ENCODE measurements at regions not wholly inside any gene's neighbourhood (a gene's known extent, or its start where the extent isn't known, plus 50 kb on each side); places are given as distances from the start of the nearest gene placed in this dataset.

- DNase-seq (no peak), ATAC-seq (no peak)
- H3K4me1 ChIP-seq = no peaks in the 10 kb centered on the region
- H3K4me3 ChIP-seq = no peak overlapping the region
- TF ChIP-seq, protein P1, sequence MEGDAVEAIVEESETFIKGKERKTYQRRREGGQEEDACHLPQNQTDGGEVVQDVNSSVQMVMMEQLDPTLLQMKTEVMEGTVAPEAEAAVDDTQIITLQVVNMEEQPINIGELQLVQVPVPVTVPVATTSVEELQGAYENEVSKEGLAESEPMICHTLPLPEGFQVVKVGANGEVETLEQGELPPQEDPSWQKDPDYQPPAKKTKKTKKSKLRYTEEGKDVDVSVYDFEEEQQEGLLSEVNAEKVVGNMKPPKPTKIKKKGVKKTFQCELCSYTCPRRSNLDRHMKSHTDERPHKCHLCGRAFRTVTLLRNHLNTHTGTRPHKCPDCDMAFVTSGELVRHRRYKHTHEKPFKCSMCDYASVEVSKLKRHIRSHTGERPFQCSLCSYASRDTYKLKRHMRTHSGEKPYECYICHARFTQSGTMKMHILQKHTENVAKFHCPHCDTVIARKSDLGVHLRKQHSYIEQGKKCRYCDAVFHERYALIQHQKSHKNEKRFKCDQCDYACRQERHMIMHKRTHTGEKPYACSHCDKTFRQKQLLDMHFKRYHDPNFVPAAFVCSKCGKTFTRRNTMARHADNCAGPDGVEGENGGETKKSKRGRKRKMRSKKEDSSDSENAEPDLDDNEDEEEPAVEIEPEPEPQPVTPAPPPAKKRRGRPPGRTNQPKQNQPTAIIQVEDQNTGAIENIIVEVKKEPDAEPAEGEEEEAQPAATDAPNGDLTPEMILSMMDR (IDR thresholded peaks at IDR 0.05) = no peak
- H3K36me3 ChIP-seq = no peaks in the 10 kb centered on the region
- intact Hi-C loops (cut with DNase I) = no loop called here
- no peaks in the 10 kb centered on the region for H3K27me3 ChIP-seq
- no peak overlapping the region for H3K27ac ChIP-seq
- H3K9me3 ChIP-seq = peaks cover 0 to 15% (median 0%) of the 10 kb centered on the region in 11 donors
- 93 to 96% methylated on average over 6 of the region's 6 CpGs for WGBS, 2 donors
Measured at GRCh38 chrX:2135421-2135820, 365.4 kb downstream of the DHRSX start.

DNA sequence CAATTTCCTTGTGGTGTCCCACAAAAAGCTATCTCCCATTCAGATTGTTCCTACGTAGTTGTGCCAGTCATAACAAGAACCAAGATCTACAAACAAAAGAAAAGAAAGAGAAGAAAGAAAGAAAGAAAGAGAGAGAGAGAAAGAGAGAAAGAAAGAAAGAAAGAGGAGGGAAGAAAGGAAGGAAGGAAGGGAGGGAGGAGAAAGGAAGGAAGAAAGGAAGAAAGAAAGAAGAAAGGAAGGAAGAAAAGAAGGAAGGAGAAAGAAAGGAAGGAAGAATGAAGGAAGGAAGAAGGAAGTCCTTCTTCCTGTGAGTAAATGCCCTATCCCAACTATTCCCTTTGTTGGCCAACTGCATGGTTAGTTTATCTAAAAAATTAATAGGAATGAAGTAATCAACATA lies 366.0 kb downstream of the DHRSX start:
- H3K27me3 ChIP-seq = no peaks in the 10 kb centered on the region
- TF ChIP-seq, protein P1 (IDR thresholded peaks at IDR 0.05) = no peak
- DNase-seq (no peak), ATAC-seq (no peak)
- 43 to 63% methylated on average over 1 of the region's 1 CpG for WGBS, 2 donors
- no peak overlapping the region for H3K27ac ChIP-seq
- no peak overlapping the region for H3K4me3 ChIP-seq
- H3K36me3 ChIP-seq = no peaks in the 10 kb centered on the region
- peaks cover 0 to 10% (median 0%) of the 10 kb centered on the region in 11 donors for H3K9me3 ChIP-seq
- intact Hi-C loops (cut with DNase I) = no loop called here
- H3K4me1 ChIP-seq = no peaks in the 10 kb centered on the region

Data from heart right ventricle (tissue), 16 donors.